ENCODE measurements at regions not wholly inside any gene's neighbourhood (a gene's known extent, or its start where the extent isn't known, plus 50 kb on each side); places are given as distances from the start of the nearest gene placed in this dataset.
"Not testable (repeated sequence)": the region's sequence is repeated elsewhere in the genome, so short reads cannot be mapped to it uniquely, and the experiment has no call there.

- DNase-seq: no peak
These were observed 509.2 kb downstream of the CDH10 start for GRCh38 chr5:24135536-24135935.

DNA sequence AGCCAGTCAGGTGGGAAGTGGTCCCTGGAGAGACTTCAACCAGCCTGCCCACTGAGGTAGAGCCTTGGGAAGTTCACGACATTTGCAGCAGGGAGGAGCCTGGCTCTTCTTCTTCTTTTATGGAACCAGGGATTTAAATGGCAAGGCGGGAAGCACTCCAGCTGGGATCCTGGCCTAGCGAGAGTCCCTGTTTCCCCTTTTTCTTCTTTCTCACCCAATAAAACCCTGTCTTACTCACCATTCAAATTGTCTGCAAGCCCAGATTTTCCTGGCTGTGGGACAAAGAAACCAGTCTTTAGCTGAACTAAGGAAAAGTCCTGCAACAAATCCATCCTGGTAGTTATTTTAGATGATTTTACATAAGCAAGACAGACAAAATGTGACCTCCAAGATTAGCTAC, 503.7 kb downstream of the CDH10 start:
- peak in 29 of 56 donors; percentile 1 to 59 (median 20) for DNase-seq

DNA sequence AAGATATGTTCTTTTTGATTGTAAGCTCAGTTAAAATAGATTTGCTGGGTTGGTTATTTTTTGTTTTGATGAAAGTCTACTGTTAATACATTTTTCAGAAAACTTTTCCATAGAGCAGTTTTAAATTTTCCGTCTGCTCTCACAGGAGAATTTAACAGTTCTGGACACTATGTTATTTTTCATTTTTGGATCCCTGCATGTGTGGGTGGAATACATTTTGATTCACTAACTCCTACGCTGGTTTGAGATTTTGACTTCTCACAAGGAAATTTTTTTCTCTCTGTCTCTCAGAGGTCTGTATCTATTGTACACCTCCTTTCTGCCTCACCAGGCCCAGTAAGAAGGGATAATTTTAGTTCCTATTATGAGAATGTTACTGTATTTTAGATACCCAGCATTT, 502.4 kb downstream of the CDH10 start:
- no peak for DNase-seq

DNA sequence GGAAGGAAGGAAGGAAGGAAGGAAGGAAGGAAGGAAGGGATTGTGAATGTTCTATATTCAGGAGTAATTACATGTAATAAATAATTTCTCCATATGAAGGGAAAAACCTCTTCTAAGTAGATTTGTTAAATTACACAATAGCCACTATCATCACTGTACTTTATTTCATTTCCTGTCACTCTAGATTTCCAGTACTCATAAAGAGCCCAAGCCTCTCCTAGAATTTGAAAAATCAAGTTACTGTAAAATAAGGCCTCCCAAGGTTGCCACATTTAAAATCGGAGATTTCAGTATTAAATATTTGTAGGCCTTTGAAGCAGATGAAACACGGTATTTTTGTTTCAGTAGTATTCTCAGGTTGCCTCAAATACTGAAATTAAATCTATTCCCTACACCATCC, 499.0 kb downstream of the CDH10 start:
- no peak for DNase-seq

DNA sequence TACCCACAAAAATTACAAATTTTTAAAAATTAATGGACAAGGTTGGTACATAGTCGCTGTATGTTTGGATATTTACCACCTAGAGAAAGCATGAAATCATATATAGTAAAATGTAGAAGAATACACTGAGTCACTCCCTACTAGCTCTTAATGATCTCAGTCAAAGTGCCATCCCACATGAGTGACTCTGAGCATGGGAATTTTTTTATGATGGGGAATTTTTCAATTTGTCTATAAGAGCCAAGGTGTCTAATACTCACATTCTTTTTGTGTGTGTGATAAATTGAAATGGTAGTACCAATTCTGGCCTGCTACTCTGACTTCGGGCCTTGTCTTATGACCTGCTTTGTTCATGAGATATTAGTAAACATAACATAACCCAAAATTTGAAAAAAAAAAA, 483.2 kb downstream of the CDH10 start:
- DNase-seq: no peak

- no peak for DNase-seq
These were observed 482.4 kb downstream of the CDH10 start for GRCh38 chr5:24162343-24162742.

GRCh38 chr5:24163091-24163490, 481.7 kb downstream of the CDH10 start:
- DNase-seq: no peak

DNA sequence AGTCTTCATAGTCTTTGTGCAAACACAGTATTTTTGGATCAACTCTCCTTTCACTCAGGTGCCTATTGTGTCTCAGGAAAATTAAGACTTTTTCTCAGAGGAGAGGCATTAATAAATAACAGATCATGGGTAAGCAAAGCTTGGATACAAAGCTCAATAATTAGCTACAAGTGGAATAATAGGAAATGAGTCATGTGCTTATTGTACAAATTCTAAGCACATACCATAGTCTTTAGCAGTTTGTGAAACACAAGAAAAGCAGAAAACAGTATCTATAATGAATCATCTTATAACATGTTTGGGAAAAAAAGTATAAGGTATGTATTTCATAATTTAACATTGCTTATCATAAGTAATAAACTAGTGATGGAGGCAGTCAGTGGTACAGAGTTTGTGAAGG, 477.0 kb downstream of the CDH10 start:
- DNase-seq: no peak

DNA sequence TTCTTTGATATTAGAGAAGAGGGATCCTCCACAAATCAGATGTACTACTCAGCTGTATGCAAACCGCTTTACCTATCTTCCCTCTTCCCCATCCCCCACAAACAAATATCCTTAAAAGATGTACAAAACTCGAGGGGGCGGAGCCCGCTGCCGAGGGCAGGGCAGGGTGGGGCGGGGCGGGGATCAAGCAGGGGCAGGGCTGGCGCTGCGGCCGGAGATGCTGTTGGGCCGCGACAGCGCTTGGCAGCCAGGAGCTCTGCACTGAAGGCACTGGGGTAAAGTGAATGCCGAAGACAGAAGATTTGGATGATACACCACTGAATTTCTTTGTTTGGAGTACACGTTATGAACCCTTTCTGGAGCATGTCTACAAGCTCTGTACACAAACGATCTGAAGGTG, 474.8 kb downstream of the CDH10 start:
- DNase-seq: no peak

GRCh38 chr5:24170930-24171329, 473.8 kb downstream of the CDH10 start:
- DNase-seq: not testable (repeated sequence)

GRCh38 chr5:24177821-24178220, 467.0 kb downstream of the CDH10 start:
- DNase-seq: no peak

GRCh38 chr5:24183981-24184380, 460.8 kb downstream of the CDH10 start:
- DNase-seq: no peak

DNA sequence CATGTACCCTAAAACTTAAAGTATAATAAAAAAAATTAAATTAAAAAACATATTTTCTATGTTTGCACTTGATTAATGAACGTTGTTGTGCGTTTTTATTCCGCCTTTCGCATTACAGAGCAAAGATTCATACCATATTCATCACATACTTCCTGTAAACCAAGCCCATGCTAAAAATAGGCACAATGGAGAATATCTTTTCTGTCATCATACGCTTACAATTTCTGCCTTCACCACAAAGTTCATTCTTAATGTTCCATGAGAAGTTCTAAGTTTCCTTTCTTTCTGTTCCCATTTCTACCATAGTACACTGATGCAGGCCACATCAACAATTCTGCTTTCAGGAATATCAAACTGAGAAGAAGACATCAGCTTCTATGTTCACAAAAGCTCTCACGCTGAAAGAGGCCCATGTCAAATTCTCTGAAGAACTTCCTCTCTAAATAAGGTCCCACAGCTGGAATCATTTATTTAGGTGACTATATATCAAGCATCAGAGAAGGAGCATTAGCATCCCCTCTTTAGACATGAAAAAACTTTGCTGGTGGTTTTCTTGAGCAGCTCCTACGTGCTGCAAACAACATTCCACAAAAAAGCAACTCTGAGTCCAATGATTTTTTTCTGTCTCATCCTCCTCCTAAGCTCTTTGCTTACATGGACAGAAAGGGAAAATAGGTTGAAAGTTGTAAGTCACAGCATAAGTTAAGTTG, 456.4 kb downstream of the CDH10 start:
- DNase-seq: no peak

GRCh38 chr5:24196789-24197188, 448.0 kb downstream of the CDH10 start:
- no peak for DNase-seq

- no peak for DNase-seq
These were observed 436.1 kb downstream of the CDH10 start for GRCh38 chr5:24208686-24209106.

GRCh38 chr5:24215114-24215513, 429.7 kb downstream of the CDH10 start:
- no peak for DNase-seq

GRCh38 chr5:24222876-24223275, 421.9 kb downstream of the CDH10 start:
- no peak for DNase-seq

GRCh38 chr5:24225051-24225450, 419.7 kb downstream of the CDH10 start:
- no peak for DNase-seq

- peak in 4 of 56 donors; percentile 1 to 4 (median 2) for DNase-seq
These were observed 418.3 kb downstream of the CDH10 start for GRCh38 chr5:24226479-24226878.

DNA sequence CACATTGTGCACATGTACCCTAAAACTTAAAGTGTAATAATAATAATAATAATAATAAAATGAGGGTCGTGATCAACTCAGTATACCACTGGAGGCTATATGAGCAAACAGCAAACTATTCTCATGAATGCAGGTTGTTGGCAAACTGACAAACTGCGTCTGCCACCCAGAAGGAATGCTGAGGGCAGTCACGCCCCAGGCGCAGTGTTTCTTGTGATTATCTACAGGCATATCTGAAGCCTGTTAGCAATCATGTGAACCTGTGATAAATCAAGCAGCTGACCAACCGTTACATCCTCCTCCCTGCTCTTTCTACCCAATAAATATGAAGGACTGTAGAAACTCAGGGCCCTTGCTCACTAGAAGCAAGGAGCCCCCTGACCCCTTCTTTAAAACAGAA, 416.9 kb downstream of the CDH10 start:
- DNase-seq: not testable (repeated sequence)

- no peak for DNase-seq
These were observed 412.7 kb downstream of the CDH10 start for GRCh38 chr5:24232041-24232440.

GRCh38 chr5:24232929-24233498, 411.8 kb downstream of the CDH10 start:
- no peak for DNase-seq

GRCh38 chr5:24235946-24236345, 408.8 kb downstream of the CDH10 start:
- no peak for DNase-seq
